ENCODE measurements at regions not wholly inside any gene's neighbourhood (a gene's known extent, or its start where the extent isn't known, plus 50 kb on each side); places are given as distances from the start of the nearest gene placed in this dataset.

DNA sequence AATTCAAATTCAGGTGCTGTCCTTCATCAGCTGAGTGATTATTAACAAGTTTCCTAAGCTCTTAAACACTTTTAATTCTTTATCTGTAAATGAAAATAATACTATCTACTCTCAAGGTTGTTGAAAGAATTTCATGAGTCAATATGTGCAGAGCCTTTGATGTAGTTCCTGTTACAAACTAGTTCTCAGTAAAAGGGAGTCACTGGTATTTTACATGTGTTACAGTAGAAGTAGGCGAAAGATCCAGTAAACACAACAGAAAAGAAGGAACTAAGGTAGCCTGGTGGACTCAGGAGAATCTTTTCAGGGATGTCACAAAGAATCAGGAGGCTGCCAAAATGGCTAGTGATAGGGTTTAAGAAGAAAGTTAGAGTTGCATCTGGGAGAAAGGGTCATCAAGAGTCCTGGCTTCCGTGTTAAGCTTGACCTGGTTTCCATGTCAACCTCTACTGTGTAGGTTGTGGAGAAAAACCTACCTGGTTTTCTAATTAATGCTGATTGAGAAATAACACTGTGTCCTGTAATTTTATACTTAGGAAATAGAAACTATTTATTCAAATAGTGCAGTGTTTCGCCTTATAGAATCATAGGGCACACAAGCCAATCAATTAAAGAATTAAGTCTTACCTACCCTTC is 58.3 kb upstream of the TRIB2 start:
- DNase-seq (ENCODE audit: low read depth, low spot score) = no peak

DNA sequence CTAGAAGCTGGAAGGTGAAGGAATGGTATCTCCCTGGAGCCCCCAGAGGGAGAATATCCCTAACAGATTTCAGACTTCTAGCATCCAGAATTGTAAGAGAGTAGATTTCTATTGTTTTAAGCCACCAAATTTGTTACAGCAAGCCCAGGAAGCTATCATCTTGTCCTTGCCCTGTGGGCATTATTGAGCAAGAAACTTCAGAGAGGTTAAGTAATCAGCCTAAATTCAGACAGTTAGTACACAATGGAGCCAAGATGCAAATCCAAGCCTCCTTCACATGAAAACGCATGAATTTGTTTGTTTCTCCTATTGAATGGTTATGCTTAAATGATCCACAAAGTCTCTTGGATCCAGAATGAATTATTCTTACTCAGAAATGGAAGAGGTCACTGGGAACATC is 55.2 kb upstream of the TRIB2 start:
- no peak for DNase-seq (ENCODE audit: low read depth, low spot score)

DNA sequence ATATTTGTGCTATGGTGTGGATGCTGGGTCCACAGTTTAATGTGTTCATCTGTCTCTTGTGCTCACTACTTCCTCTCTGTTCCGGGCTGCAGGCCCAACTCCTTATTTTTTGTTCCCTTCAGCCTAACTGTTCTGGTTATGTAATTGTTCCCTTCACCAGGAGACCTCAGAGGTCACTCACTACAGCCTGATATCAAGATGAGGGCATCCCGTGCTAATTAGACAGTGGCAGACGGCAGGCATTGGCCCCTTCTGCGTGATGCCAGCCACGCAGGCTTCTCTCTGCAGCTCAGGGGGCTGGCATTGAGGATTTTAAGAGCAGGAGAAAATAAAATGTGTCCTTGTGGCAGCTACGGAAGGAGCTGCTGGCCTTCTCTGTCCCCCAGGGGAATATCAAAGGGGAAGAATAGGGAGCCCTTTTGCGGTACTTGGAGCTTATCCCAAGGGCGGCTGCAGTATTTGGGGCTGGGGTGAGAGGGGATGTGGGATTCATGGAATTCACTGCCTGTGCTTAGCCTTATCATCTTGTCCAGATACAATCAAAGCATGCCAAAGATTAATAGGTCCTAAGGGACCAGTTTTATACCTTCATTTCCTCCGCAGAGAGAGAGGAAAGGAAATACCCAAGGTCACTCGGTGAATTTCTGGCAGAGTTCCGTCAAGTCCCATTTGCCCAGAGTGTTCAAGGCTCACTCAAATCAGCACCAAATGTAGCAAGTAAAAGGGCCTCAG is 53.3 kb upstream of the TRIB2 start:
- no peak for DNase-seq (ENCODE audit: low read depth, low spot score)

GRCh38 chr2:12665334-12665733 is 51.4 kb upstream of the TRIB2 start:
- no peak for DNase-seq (ENCODE audit: low read depth, low spot score)

GRCh38 chr2:12666445-12666844 is 50.3 kb upstream of the TRIB2 start:
- DNase-seq (ENCODE audit: low read depth, low spot score) = no peak

Measured in astrocyte of the hippocampus (primary cell).